ENCODE measurements at regions not wholly inside any gene's neighbourhood (a gene's known extent, or its start where the extent isn't known, plus 50 kb on each side); places are given as distances from the start of the nearest gene placed in this dataset.

GRCh38 chr3:103662591-103662990 lies 1227.8 kb downstream of the ZPLD1 start:
- DNase-seq, result no peak

- DNase-seq, result no peak
Observed at GRCh38 chr3:103672346-103672745, 1237.5 kb downstream of the ZPLD1 start.

GRCh38 chr3:103684904-103685303 lies 1250.1 kb downstream of the ZPLD1 start:
- DNase-seq, result no peak

- DNase-seq, result no peak
Observed at GRCh38 chr3:103685939-103686338, 1251.1 kb downstream of the ZPLD1 start.

GRCh38 chr3:103690536-103690935 lies 1255.7 kb downstream of the ZPLD1 start:
- no peak for DNase-seq

GRCh38 chr3:103693831-103694230 lies 1259.0 kb downstream of the ZPLD1 start:
- DNase-seq, result no peak

- no peak for DNase-seq
Observed at GRCh38 chr3:103698646-103699045, 1263.8 kb downstream of the ZPLD1 start.

- no peak for DNase-seq
Observed at GRCh38 chr3:103699228-103699627, 1264.4 kb downstream of the ZPLD1 start.

GRCh38 chr3:103705641-103706040 lies 1270.8 kb downstream of the ZPLD1 start:
- DNase-seq, result no peak

- no peak for DNase-seq
Observed at GRCh38 chr3:103706671-103707070, 1271.9 kb downstream of the ZPLD1 start.

GRCh38 chr3:103711670-103712069 lies 1276.9 kb downstream of the ZPLD1 start:
- no peak for DNase-seq

- no peak for DNase-seq
Observed at GRCh38 chr3:103712320-103713008, 1277.6 kb downstream of the ZPLD1 start.

GRCh38 chr3:103729547-103729946 lies 1294.7 kb downstream of the ZPLD1 start:
- no peak for DNase-seq

- DNase-seq, result no peak
Observed at GRCh38 chr3:103730744-103731143, 1295.9 kb downstream of the ZPLD1 start.

- no peak for DNase-seq
Observed at GRCh38 chr3:103752986-103753385, 1318.2 kb downstream of the ZPLD1 start.

GRCh38 chr3:103767635-103768034 lies 1332.8 kb downstream of the ZPLD1 start:
- no peak for DNase-seq

GRCh38 chr3:103785017-103785416 lies 1350.2 kb downstream of the ZPLD1 start:
- DNase-seq, result no peak

GRCh38 chr3:103785537-103785936 lies 1350.7 kb downstream of the ZPLD1 start:
- no peak for DNase-seq

- no peak for DNase-seq
Observed at GRCh38 chr3:103786296-103786695, 1351.5 kb downstream of the ZPLD1 start.

- no peak for DNase-seq
Observed at GRCh38 chr3:103787164-103787871, 1352.5 kb downstream of the ZPLD1 start.

GRCh38 chr3:103787879-103788278 lies 1353.1 kb downstream of the ZPLD1 start:
- DNase-seq, result no peak

GRCh38 chr3:103791786-103792515 lies 1357.1 kb downstream of the ZPLD1 start:
- DNase-seq, result no peak

- no peak for DNase-seq
Observed at GRCh38 chr3:103794656-103795055, 1359.8 kb downstream of the ZPLD1 start.
